ENCODE measurements at regions not wholly inside any gene's neighbourhood (a gene's known extent, or its start where the extent isn't known, plus 50 kb on each side); places are given as distances from the start of the nearest gene placed in this dataset.
"Not testable (repeated sequence)": the region's sequence is repeated elsewhere in the genome, so short reads cannot be mapped to it uniquely, and the experiment has no call there.

GRCh38 chr5:82476155-82476554 lies 198.0 kb upstream of the RPS23 start:
- no peak for TF ChIP-seq CTCF (IDR thresholded peaks at IDR 0.05; ENCODE audit: low read depth, low read length)

GRCh38 chr5:82473262-82473661 lies 195.1 kb upstream of the RPS23 start:
- H3K4me3 ChIP-seq (ENCODE audit: low read depth, low read length), result no peak overlapping the region
- no peak for TF ChIP-seq CTCF (IDR thresholded peaks at IDR 0.05; ENCODE audit: low read depth, low read length)

More at GRCh38 chr5:82476155-82476554, 198.0 kb upstream of the RPS23 start:
- no peak overlapping the region for H3K4me3 ChIP-seq (ENCODE audit: low read depth, low read length)

GRCh38 chr5:82470185-82470994 lies 192.2 kb upstream of the RPS23 start:
- H3K4me3 ChIP-seq (ENCODE audit: low read depth, low read length), result no peak overlapping the region
- no peak for TF ChIP-seq CTCF (IDR thresholded peaks at IDR 0.05; ENCODE audit: low read depth, low read length)

GRCh38 chr5:82466986-82467561 lies 188.9 kb upstream of the RPS23 start:
- TF ChIP-seq CTCF (IDR thresholded peaks at IDR 0.05; ENCODE audit: low read depth, low read length), result no peak
- H3K4me3 ChIP-seq (ENCODE audit: low read depth, low read length), result no peak overlapping the region

GRCh38 chr5:82465235-82465634 lies 187.1 kb upstream of the RPS23 start:
- no peak overlapping the region for H3K4me3 ChIP-seq (ENCODE audit: low read depth, low read length)
- TF ChIP-seq CTCF (IDR thresholded peaks at IDR 0.05; ENCODE audit: low read depth, low read length), result no peak

GRCh38 chr5:82459626-82460025 lies 181.5 kb upstream of the RPS23 start:
- TF ChIP-seq CTCF (IDR thresholded peaks at IDR 0.05; ENCODE audit: low read depth, low read length), result no peak
- H3K4me3 ChIP-seq (ENCODE audit: low read depth, low read length), result no peak overlapping the region

GRCh38 chr5:82455317-82455716 lies 177.2 kb upstream of the RPS23 start:
- not testable (repeated sequence) for H3K4me3 ChIP-seq (ENCODE audit: low read depth, low read length)
